ENCODE measurements at regions not wholly inside any gene's neighbourhood (a gene's known extent, or its start where the extent isn't known, plus 50 kb on each side); places are given as distances from the start of the nearest gene placed in this dataset.

GRCh38 chr22:49261616-49262015 lies 566.1 kb downstream of the BRD1 start:
- ATAC-seq (no peak), DNase-seq (no peak)
- Histone ChIP-seq H3K4me3 (no peak overlapping the region), H3K27me3 (ENCODE audit: insufficient read depth in 3 of 3, low read length in 2 of 3) (peaks cover 0 to 4% (median 2%) of the 10 kb centered on the region in 3 donors), H3K27ac (no peak overlapping the region), H3K36me3 (ENCODE audit: insufficient read depth in 1 of 2, low read depth in 1 of 2) (no peaks in the 10 kb centered on the region), H3K4me1 (no peaks in the 10 kb centered on the region), H3K9me3 (no peaks in the 10 kb centered on the region)
- WGBS, 3 donors: 79 to 83% (median 80%) methylated on average over 17 of the region's 17 CpGs
- intact Hi-C loops (cut with DNase I): no loop called here
- TF ChIP-seq CTCF (IDR thresholded peaks at IDR 0.05): no peak

GRCh38 chr22:49260681-49261580 lies 566.7 kb downstream of the BRD1 start:
- Histone ChIP-seq H3K4me1 (no peaks in the 10 kb centered on the region), H3K4me3 (no peak overlapping the region), H3K9me3 (no peaks in the 10 kb centered on the region), H3K27ac (no peak overlapping the region), H3K27me3 (ENCODE audit: insufficient read depth in 3 of 3, low read length in 2 of 3) (peaks cover 0 to 7% (median 0%) of the 10 kb centered on the region in 3 donors), H3K36me3 (ENCODE audit: insufficient read depth in 1 of 2, low read depth in 1 of 2) (no peaks in the 10 kb centered on the region)
- ATAC-seq (no peak), DNase-seq (no peak)
- intact Hi-C loops (cut with DNase I): no loop called here
- no peak for TF ChIP-seq CTCF (IDR thresholded peaks at IDR 0.05)
- 76 to 85% (median 80%) methylated on average over 17 of the region's 17 CpGs for WGBS, 3 donors

GRCh38 chr22:49259839-49260615 lies 567.6 kb downstream of the BRD1 start:
- Histone ChIP-seq H3K4me1 (no peaks in the 10 kb centered on the region), H3K36me3 (ENCODE audit: insufficient read depth in 1 of 2, low read depth in 1 of 2) (no peaks in the 10 kb centered on the region), H3K27ac (no peak overlapping the region), H3K27me3 (ENCODE audit: insufficient read depth in 3 of 3, low read length in 2 of 3) (peaks cover 0 to 14% (median 0%) of the 10 kb centered on the region in 3 donors), H3K9me3 (no peaks in the 10 kb centered on the region), H3K4me3 (no peak overlapping the region)
- no peak for TF ChIP-seq CTCF (IDR thresholded peaks at IDR 0.05)
- intact Hi-C loops (cut with DNase I): no loop called here
- ATAC-seq (no peak), DNase-seq (no peak)
- 83 to 89% (median 83%) methylated on average over 8 of the region's 8 CpGs for WGBS, 3 donors

GRCh38 chr22:49258107-49259010 lies 569.3 kb downstream of the BRD1 start:
- 80 to 85% (median 84%) methylated on average over 31 of the region's 31 CpGs for WGBS, 3 donors
- ATAC-seq: no peak
- no peak overlapping the region for H3K4me3 ChIP-seq
- intact Hi-C loops (cut with DNase I): no loop called here
- no peaks in the 10 kb centered on the region for H3K36me3 ChIP-seq (ENCODE audit: insufficient read depth in 1 of 2, low read depth in 1 of 2)
- no peak for TF ChIP-seq CTCF (IDR thresholded peaks at IDR 0.05)
- H3K4me1 ChIP-seq: no peaks in the 10 kb centered on the region
- DNase-seq: no peak
- no peaks in the 10 kb centered on the region for H3K9me3 ChIP-seq
- peaks cover 0 to 14% (median 0%) of the 10 kb centered on the region in 3 donors for H3K27me3 ChIP-seq (ENCODE audit: insufficient read depth in 3 of 3, low read length in 2 of 3)
- H3K27ac ChIP-seq: no peak overlapping the region

All from psoas muscle (tissue), 7 donors.